ENCODE measurements at regions not wholly inside any gene's neighbourhood (a gene's known extent, or its start where the extent isn't known, plus 50 kb on each side); places are given as distances from the start of the nearest gene placed in this dataset.

- no peak overlapping the region for H3K27ac ChIP-seq (ENCODE audit: extremely low read depth, low read depth, low read length)
- no peaks in the 10 kb centered on the region for H3K9me3 ChIP-seq (ENCODE audit: control insufficient read depth, insufficient read depth, low read depth, low read length)
- H3K4me3 ChIP-seq (ENCODE audit: low read depth, low read length) = no peak overlapping the region
- CTCF ChIA-PET = interaction anchor here (0.6 kb wide), 1 partner anchor 19 kb away, joined by 3 read pairs; no protein-coding TSS in a partner anchor
- no peaks in the 10 kb centered on the region for H3K36me3 ChIP-seq (ENCODE audit: control insufficient read depth in 2 of 2, insufficient read depth in 1 of 2, low read length in 2 of 2)
- TF ChIP-seq ZNF24 (tag by site-specific recombination; IDR thresholded peaks at IDR 0.05) = no peak
- no peak for TF ChIP-seq AEBP2 (tag by site-specific recombination; IDR thresholded peaks at IDR 0.05; ENCODE audit: borderline replicate concordance)
- TF ChIP-seq ZNF747 (tag by site-specific recombination; IDR thresholded peaks at IDR 0.05) = no peak
- TF ChIP-seq ZNF792 (tag by site-specific recombination; IDR thresholded peaks at IDR 0.05) = no peak
- TF ChIP-seq ZBTB44 (tag by site-specific recombination; IDR thresholded peaks at IDR 0.05) = no peak
- no peak for TF ChIP-seq ZNF571 (tag by site-specific recombination; IDR thresholded peaks at IDR 0.05)
- no peak for TF ChIP-seq ZNF558 (tag by site-specific recombination; IDR thresholded peaks at IDR 0.05)
- TF ChIP-seq KLF10 (tag by site-specific recombination; IDR thresholded peaks at IDR 0.05) = no peak
- no peak for TF ChIP-seq ZFP37 (tag by site-specific recombination; IDR thresholded peaks at IDR 0.05)
- no peak for TF ChIP-seq TRIM28 (IDR thresholded peaks at IDR 0.05; ENCODE audit: borderline replicate concordance, low read length)
- no peak for TF ChIP-seq ZNF677 (tag by site-specific recombination; IDR thresholded peaks at IDR 0.05)
- TF ChIP-seq ZNF354C (tag by site-specific recombination; IDR thresholded peaks at IDR 0.05; ENCODE audit: borderline replicate concordance, low read depth) = no peak
- TF ChIP-seq ZNF175 (tag by site-specific recombination; IDR thresholded peaks at IDR 0.05) = no peak
- TF ChIP-seq MZF1 (tag by site-specific recombination; IDR thresholded peaks at IDR 0.05; ENCODE audit: borderline replicate concordance) = no peak
- TF ChIP-seq ZNF610 (tag by site-specific recombination; IDR thresholded peaks at IDR 0.05; ENCODE audit: borderline replicate concordance) = no peak
- no peak for TF ChIP-seq WT1 (tag by site-specific recombination; IDR thresholded peaks at IDR 0.05)
- POLR2A ChIA-PET = no interaction called here
- no peaks in the 10 kb centered on the region for H3K4me1 ChIP-seq (ENCODE audit: control insufficient read depth, insufficient read depth, low read length)
Measured at GRCh38 chr2:122098306-122098705, 342.9 kb downstream of the TSN start.

GRCh38 chr2:122100346-122100745 lies 344.9 kb downstream of the TSN start:
- CTCF ChIA-PET = no interaction called here
- TF ChIP-seq KLF1 (tag by site-specific recombination; IDR thresholded peaks at IDR 0.05) = no peak
- TF ChIP-seq ZNF639 (tag by site-specific recombination; IDR thresholded peaks at IDR 0.05) = no peak
- TF ChIP-seq IKZF3 (tag by site-specific recombination; IDR thresholded peaks at IDR 0.05) = no peak
- no peak for TF ChIP-seq ZNF513 (tag by site-specific recombination; IDR thresholded peaks at IDR 0.05)
- TF ChIP-seq ZNF391 (tag by site-specific recombination; IDR thresholded peaks at IDR 0.05; ENCODE audit: borderline replicate concordance, low read depth) = no peak
- H3K4me3 ChIP-seq (ENCODE audit: low read depth, low read length) = no peak overlapping the region
- no peaks in the 10 kb centered on the region for H3K4me1 ChIP-seq (ENCODE audit: control insufficient read depth, insufficient read depth, low read length)
- no peaks in the 10 kb centered on the region for H3K36me3 ChIP-seq (ENCODE audit: control insufficient read depth in 2 of 2, insufficient read depth in 1 of 2, low read length in 2 of 2)
- POLR2A ChIA-PET = no interaction called here
- H3K9me3 ChIP-seq (ENCODE audit: control insufficient read depth, insufficient read depth, low read depth, low read length) = no peaks in the 10 kb centered on the region
- H3K27ac ChIP-seq (ENCODE audit: extremely low read depth, low read depth, low read length) = no peak overlapping the region
